WI38 (cell line): ENCODE measurements at regions not wholly inside any gene's neighbourhood (a gene's known extent, or its start where the extent isn't known, plus 50 kb on each side); places are given as distances from the start of the nearest gene placed in this dataset.

ENCODE experiments used
- H3K4me3 ChIP-seq: 2 replicates; pipeline ENCODE4 v1.5.1; 2011; ENCODE audit warnings: low read depth, mild to moderate bottlenecking, control low read depth, low read length
- TF ChIP-seq, protein P1 (sequence below): IDR thresholded peaks from 2 replicates; pipeline ENCODE4 v1.5.1; 2012; ENCODE audit warnings: low read depth, mild to moderate bottlenecking, control low read depth, low read length

DNA sequence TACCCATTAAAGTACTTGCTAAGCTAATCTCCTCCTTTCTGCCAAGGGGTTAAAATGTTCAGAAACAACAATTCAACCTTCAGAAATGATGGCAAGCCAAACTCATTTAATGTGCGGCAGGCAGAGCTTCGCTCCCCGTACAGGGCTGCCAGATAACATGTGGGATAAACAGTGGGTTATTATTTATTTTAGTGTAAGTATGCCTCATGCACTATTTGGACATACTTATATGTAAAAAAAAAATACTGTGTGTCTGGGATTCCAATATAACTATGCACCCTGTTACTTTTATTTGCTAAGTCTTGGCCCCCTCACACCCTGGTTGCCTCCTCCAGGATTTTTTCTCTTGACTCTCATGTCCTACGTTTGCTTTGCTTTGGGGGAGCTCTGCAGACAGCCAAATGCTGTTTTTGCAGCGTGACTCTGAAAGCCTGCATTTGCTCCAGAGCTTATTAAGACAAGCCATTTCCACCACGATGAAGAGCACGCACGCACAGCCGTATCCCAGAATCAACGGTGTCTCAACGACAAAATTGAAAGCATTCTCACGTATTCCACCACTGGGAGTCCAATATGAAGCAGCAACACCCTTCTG is 86.5 kb upstream of the SHANK2 start:
- TF ChIP-seq, protein P1, sequence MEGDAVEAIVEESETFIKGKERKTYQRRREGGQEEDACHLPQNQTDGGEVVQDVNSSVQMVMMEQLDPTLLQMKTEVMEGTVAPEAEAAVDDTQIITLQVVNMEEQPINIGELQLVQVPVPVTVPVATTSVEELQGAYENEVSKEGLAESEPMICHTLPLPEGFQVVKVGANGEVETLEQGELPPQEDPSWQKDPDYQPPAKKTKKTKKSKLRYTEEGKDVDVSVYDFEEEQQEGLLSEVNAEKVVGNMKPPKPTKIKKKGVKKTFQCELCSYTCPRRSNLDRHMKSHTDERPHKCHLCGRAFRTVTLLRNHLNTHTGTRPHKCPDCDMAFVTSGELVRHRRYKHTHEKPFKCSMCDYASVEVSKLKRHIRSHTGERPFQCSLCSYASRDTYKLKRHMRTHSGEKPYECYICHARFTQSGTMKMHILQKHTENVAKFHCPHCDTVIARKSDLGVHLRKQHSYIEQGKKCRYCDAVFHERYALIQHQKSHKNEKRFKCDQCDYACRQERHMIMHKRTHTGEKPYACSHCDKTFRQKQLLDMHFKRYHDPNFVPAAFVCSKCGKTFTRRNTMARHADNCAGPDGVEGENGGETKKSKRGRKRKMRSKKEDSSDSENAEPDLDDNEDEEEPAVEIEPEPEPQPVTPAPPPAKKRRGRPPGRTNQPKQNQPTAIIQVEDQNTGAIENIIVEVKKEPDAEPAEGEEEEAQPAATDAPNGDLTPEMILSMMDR = no peak
- peak overlapping the region; percentile 22 for H3K4me3 ChIP-seq

DNA sequence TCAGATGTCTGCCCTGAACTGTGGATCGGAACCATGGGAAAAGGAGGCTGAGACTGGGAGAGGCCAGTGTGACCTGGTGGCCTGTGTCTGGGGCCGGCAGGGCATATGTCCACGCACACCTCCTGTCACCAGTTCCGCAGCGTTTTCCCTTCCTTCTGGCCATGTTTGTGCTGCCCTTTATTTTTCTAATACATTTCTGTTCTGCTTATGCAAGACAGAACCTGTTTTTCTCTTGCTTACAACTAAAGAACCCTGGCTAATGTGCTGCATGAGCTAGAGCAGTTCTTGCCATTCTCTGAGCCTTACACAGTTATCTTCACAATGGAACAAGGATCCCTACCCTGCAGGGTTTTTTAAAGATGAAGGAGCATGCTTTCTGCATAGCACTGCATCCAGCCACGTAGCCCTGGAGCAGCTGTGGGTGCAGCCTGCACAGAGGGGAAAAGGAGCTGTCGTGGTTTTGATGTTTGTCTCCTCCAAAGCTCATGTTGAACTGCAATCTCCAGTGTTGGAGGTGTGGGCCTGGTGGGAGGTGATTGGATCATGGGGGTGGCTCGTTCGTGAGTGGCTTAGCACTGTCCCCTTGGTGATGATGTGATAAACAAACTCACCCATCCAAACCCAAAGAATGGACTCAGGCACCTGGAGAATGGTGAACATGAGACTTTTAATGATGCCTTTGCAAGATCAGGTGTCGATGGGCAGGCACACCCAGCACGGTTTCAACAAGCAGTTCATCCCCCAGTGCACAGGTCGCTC is 84.8 kb upstream of the SHANK2 start:
- no peak overlapping the region for H3K4me3 ChIP-seq
- TF ChIP-seq, protein P1 = no peak

DNA sequence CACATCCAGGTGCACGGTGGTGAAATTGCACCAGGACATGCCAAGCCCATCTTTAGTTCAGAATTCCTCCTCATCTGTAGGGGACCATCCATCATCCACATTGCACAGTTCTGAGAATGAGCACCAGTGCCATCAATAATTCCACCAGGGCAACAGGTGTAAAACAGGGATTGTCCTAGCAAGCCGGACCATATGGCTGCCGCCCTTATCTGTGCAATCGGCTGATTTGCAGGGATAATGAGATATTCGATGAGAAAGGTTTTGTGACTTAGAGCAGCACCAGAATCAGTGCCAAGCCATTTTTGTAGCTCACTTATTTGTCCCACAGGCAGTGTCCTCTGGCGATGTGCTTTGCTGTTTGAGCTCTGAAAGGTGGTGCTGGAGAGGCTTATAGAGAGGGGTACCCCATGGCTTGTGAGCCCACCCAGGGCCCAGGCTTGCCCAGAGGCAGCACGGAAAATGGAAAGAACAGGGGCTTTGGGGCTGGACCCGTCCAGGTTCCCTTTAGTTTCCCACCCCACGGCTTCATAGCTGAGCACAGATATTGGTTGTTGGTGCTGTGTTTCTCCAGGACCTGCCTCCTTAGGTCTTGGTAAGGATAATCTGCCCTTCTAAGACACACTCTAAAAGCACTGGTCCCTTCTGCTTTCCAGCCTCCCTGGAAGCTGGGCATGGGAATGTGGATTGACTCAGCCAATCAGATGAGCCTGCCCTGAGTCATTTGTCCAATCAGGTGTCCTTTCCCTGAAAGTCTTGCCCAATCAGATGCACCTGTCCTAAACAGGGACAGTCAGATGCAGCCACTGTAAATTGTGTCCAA is 84.0 kb upstream of the SHANK2 start:
- H3K4me3 ChIP-seq = no peak overlapping the region
- TF ChIP-seq, protein P1 = no peak

DNA sequence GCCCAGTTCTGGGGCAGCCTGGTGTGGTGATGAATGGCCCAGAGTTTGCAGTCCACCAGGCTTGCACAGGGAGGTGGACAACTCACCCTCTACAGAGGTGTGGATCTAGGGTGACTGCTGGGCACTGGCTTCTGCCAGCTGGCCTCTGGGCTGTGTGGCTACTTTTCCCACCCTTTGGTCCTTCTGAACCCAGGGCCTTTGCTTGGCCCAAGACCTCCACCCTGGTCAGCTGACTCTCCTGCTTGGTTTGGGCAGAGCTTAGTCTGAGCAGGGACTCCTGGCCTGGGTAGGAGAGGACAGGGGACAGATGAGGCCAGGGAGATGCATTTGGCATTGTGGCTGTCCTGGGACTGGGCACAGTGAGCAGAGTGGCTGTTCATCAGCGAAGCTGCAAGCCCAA is 83.0 kb upstream of the SHANK2 start:
- TF ChIP-seq, protein P1 = no peak
- H3K4me3 ChIP-seq = no peak overlapping the region

DNA sequence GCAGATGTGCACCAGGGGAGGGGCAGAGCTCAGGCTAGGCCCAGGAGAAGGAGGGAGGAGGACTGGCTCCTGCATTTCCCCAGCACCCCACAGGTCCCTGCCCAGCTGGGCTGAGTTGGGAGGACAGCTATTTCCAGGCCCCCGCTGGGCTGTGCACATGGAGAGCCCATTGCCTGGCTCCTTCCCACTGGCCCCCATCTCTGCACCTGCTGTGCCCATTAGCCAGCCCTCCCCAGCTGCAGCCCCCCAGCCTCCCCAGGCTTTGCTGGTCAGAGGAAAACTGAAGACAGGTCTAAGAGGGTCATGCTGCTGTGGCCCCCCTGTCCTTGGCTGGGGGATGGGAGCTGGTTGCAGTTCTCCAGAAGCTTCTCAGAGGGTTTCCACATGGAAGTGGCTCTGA is 81.8 kb upstream of the SHANK2 start:
- TF ChIP-seq, protein P1 = no peak

DNA sequence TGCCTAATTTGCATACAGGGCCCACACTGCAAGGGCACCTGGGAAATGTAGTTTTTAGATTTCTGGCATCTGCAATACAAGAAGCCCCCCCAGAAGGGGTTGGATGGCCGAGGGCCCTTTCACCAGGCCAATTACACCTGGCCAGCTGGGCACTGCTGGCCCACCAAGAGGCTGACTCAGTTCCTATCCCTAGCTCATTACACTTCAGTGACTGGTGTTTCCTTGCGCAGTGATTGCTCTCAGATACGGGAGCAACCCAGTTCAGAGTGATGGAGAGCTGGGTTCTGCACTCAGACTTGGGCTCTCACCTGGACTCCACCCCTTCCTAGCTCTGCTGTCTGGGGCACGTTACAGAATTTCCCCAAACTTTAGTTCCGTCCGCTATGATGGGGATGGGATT is 81.1 kb upstream of the SHANK2 start:
- TF ChIP-seq, protein P1 = no peak
- no peak overlapping the region for H3K4me3 ChIP-seq

More for the DNA sequence above, 81.8 kb upstream of the SHANK2 start:
- no peak overlapping the region for H3K4me3 ChIP-seq
